GM13976 (cell line): ENCODE measurements at regions not wholly inside any gene's neighbourhood (a gene's known extent, or its start where the extent isn't known, plus 50 kb on each side); places are given as distances from the start of the nearest gene placed in this dataset.
"Not testable (repeated sequence)": the region's sequence is repeated elsewhere in the genome, so short reads cannot be mapped to it uniquely, and the experiment has no call there.

Experiments
- DNase-seq: peaks from one replicate; pipeline ENCODE4 v3.0.0; 2012; ENCODE audit warnings: low spot score
- in situ Hi-C: fragments of 300-500 bp; cut with MboI; formaldehyde crosslinking; loops from one replicate; pipeline ENCODE4 v1.12.0; 2022; ENCODE audit warnings: low sequenced_read_pairs, mixed read lengths, inconsistent platforms; ENCODE audit not compliant: unreplicated experiment
- TF ChIP-seq, protein P1 (sequence below): IDR thresholded peaks from 2 replicates; pipeline ENCODE4 v1.5.1; 2012; ENCODE audit warnings: borderline replicate concordance, mild to moderate bottlenecking; ENCODE audit not compliant: insufficient read depth; ENCODE audit errors: extremely low read depth, missing control alignments, control extremely low read depth

DNA sequence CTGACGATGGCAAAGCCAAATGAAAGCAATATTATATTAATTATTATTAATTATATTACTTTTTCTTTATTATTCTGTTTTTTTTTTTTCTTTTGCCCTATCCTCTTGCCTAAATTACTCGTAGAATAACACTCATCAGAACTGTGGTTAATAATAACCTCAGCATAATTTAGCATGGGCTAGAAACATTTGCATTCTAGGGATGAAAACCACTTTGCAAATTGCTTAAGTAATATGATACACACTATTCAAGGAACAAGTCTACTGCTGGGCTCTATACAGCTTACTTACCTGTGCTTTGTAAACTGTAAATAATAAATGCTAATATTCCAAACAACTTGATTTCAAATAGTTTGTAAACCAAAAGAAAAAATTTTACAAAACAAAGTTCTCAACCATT lies 375.8 kb downstream of the HGF start:
- in situ Hi-C loops, result no loop called here
- no peak for DNase-seq
- TF ChIP-seq, protein P1, sequence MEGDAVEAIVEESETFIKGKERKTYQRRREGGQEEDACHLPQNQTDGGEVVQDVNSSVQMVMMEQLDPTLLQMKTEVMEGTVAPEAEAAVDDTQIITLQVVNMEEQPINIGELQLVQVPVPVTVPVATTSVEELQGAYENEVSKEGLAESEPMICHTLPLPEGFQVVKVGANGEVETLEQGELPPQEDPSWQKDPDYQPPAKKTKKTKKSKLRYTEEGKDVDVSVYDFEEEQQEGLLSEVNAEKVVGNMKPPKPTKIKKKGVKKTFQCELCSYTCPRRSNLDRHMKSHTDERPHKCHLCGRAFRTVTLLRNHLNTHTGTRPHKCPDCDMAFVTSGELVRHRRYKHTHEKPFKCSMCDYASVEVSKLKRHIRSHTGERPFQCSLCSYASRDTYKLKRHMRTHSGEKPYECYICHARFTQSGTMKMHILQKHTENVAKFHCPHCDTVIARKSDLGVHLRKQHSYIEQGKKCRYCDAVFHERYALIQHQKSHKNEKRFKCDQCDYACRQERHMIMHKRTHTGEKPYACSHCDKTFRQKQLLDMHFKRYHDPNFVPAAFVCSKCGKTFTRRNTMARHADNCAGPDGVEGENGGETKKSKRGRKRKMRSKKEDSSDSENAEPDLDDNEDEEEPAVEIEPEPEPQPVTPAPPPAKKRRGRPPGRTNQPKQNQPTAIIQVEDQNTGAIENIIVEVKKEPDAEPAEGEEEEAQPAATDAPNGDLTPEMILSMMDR, result no peak

- no peak for DNase-seq
- TF ChIP-seq, protein P1, result no peak
- in situ Hi-C loops, result no loop called here
Measured at GRCh38 chr7:81393018-81393417, 376.8 kb downstream of the HGF start.

DNA sequence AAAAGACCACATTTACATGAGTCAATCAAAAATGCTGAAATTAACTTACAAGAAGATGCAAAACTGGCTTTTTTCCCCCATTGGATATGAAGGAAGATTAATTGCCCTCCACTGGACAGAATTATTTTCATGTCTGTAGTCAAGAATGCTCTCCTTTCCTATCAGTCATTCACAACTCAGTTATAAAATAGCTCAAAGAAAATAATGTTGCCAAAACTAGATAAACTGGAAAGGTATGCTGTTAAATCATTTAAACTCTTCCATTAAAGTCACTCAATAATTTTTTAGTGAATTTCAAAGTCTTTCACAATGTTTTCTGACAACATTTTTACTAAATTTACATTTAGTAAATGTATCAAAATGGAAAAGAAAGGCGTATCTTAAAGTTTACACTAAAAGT lies 384.5 kb downstream of the HGF start:
- DNase-seq, result no peak
- in situ Hi-C loops, result no loop called here
- TF ChIP-seq, protein P1, result no peak

- TF ChIP-seq, protein P1, result no peak
- in situ Hi-C loops, result no loop called here
- DNase-seq, result no peak
Measured at GRCh38 chr7:81383846-81384245, 386.0 kb downstream of the HGF start.

- DNase-seq, in situ Hi-C loops: not testable (repeated sequence)
Measured at GRCh38 chr7:81374641-81375040, 395.2 kb downstream of the HGF start.

- TF ChIP-seq, protein P1, result no peak
- in situ Hi-C loops, result no loop called here
- DNase-seq, result no peak
Measured at GRCh38 chr7:81370822-81371221, 399.0 kb downstream of the HGF start.

DNA sequence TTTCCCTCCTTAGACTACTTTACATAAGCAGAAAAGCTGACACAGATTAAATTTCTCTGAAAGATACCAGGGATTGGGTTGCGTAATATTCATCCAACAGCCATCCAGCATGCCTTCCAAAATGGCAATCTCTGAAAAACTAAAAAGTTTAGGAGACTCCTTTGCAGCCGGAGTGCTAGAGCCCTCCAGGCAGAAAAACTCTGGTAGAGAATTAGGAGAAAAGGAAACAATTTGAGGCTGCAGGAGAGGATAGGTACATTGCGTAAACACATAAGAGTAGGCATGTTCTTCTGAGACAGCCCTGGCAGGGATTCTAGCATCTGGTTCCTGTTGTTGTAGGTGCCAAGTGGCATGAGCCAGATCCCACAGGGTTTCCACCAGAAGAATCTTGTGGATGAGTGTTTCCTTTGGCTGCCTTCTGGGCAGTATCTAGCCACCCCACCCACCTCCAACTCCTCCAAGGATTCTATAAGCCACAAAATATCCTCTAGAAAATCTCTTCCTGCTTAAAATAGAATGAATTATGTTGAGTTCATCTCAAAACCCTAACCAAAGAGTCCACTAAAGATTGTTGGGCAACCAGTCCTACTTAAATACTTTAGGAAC lies 402.4 kb downstream of the HGF start:
- in situ Hi-C loops, result no loop called here
- no peak for DNase-seq
- TF ChIP-seq, protein P1, result no peak
